Hepatocyte (in vitro differentiated cells): ENCODE measurements at regions not wholly inside any gene's neighbourhood (a gene's known extent, or its start where the extent isn't known, plus 50 kb on each side); places are given as distances from the start of the nearest gene placed in this dataset.

Source experiments
- DNase-seq: peaks from one replicate; pipeline ENCODE4 v3.0.0-alpha.2; 2016; ENCODE audit warnings: low spot score
- H2AFZ ChIP-seq: fragments of 200-600 bp; sonication (generic); 2 replicates; pipeline ENCODE4 v1.6.0; 2016; ENCODE audit warnings: antibody characterized with exemption, mild to moderate bottlenecking
- H3K27ac ChIP-seq: fragments of 200-600 bp; sonication (generic); 2 replicates; pipeline ENCODE4 v1.5.1; 2016; ENCODE audit warnings: mild to moderate bottlenecking
- H3K27me3 ChIP-seq: fragments of 200-600 bp; sonication (generic); 2 replicates; pipeline ENCODE4 v1.6.1; 2016
- H3K36me3 ChIP-seq: fragments of 200-600 bp; sonication (generic); replicated peaks from 2 replicates; pipeline ENCODE4 v1.5.1; 2016; ENCODE audit warnings: low read depth; ENCODE audit not compliant: insufficient read depth
- H3K4me1 ChIP-seq: fragments of 200-600 bp; sonication (generic); 2 replicates; pipeline ENCODE4 v1.5.1; 2016; ENCODE audit warnings: mild to moderate bottlenecking, moderate library complexity; ENCODE audit not compliant: insufficient read depth
- H3K4me2 ChIP-seq: fragments of 200-600 bp; sonication (generic); 2 replicates; pipeline ENCODE4 v1.6.0; 2016
- H3K4me3 ChIP-seq: fragments of 200-600 bp; sonication (generic); 2 replicates; pipeline ENCODE4 v1.5.1; 2016; ENCODE audit warnings: mild to moderate bottlenecking
- H3K79me2 ChIP-seq: fragments of 200-600 bp; sonication (generic); 2 replicates; pipeline ENCODE4 v1.6.0; 2017; ENCODE audit warnings: mild to moderate bottlenecking
- H3K9me2 ChIP-seq: fragments of 200-600 bp; sonication (generic); replicated peaks from 2 replicates; pipeline ENCODE4 v1.6.0; 2017; ENCODE audit warnings: mild to moderate bottlenecking; ENCODE audit not compliant: insufficient read depth
- H3K9me3 ChIP-seq: fragments of 200-600 bp; sonication (generic); 2 replicates; pipeline ENCODE4 v1.5.1; 2016; ENCODE audit warnings: low read depth, mild to moderate bottlenecking
- H4K20me1 ChIP-seq: fragments of 200-600 bp; sonication (generic); 2 replicates; pipeline ENCODE4 v1.6.0; 2016; ENCODE audit warnings: mild to moderate bottlenecking; ENCODE audit not compliant: insufficient read depth, poor library complexity, severe bottlenecking
- EZH2 ChIP-seq: fragments of 200-600 bp; sonication (generic); IDR thresholded peaks from 2 replicates; pipeline ENCODE4 v1.6.1; 2016; ENCODE audit warnings: antibody characterized with exemption, mild to moderate bottlenecking, borderline replicate concordance
- EZH2phosphoT487 ChIP-seq: fragments of 200-600 bp; sonication (generic); IDR thresholded peaks from one replicate; pipeline ENCODE4 v1.6.1; 2018; ENCODE audit warnings: antibody characterized with exemption, mild to moderate bottlenecking, low read depth, moderate library complexity; ENCODE audit not compliant: unreplicated experiment, severe bottlenecking
- WGBS: methylation state at CpG from one replicate; pipeline ENCODE4 v1.1.6; 2016; ENCODE audit warnings: low lambda C conversion rate; ENCODE audit errors: missing lambda C conversion rate; 5-methylcytosine and 5-hydroxymethylcytosine counted together
- TF ChIP-seq, protein P1 (sequence below): fragments of 200-600 bp; sonication (generic); IDR thresholded peaks from 2 replicates; pipeline ENCODE4 v1.5.1; 2016; ENCODE audit warnings: antibody characterized with exemption, mild to moderate bottlenecking; ENCODE audit not compliant: poor library complexity

DNA sequence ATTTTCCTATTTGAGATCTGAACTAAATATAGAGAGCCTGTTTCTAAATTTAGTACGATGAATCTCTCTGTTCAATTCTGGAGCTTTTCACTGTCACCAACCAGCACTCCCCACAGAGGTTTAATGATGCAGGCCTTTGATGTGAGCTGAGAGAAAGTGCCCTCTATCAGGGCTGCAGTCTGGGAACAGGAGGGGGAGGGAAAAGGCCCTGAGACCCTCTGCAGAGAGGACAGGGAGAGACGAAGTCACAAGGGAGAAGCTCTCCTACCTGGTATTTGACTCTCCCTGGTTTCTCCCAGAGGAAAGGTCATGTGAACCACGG lies 206.8 kb upstream of the SOX1 start:
- Histone ChIP-seq H3K9me3 (no peaks in the 10 kb centered on the region), H3K4me3 (no peak overlapping the region), H3K9me2 (no peaks in the 10 kb centered on the region), H3K27me3 (peaks cover 2% of the 10 kb centered on the region), H2AFZ (no peak overlapping the region), H4K20me1 (no peaks in the 10 kb centered on the region), H3K4me1 (no peaks in the 10 kb centered on the region), H3K36me3 (no peaks in the 10 kb centered on the region), H3K27ac (no peak overlapping the region), H3K79me2 (no peaks in the 10 kb centered on the region), H3K4me2 (no peak overlapping the region)
- no peak for DNase-seq
- 72% methylated on average over 3 of the region's 3 CpGs for WGBS
- no peak for TF ChIP-seq EZH2phosphoT487
- TF ChIP-seq EZH2: no peak
- TF ChIP-seq, protein P1, sequence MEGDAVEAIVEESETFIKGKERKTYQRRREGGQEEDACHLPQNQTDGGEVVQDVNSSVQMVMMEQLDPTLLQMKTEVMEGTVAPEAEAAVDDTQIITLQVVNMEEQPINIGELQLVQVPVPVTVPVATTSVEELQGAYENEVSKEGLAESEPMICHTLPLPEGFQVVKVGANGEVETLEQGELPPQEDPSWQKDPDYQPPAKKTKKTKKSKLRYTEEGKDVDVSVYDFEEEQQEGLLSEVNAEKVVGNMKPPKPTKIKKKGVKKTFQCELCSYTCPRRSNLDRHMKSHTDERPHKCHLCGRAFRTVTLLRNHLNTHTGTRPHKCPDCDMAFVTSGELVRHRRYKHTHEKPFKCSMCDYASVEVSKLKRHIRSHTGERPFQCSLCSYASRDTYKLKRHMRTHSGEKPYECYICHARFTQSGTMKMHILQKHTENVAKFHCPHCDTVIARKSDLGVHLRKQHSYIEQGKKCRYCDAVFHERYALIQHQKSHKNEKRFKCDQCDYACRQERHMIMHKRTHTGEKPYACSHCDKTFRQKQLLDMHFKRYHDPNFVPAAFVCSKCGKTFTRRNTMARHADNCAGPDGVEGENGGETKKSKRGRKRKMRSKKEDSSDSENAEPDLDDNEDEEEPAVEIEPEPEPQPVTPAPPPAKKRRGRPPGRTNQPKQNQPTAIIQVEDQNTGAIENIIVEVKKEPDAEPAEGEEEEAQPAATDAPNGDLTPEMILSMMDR: no peak

DNA sequence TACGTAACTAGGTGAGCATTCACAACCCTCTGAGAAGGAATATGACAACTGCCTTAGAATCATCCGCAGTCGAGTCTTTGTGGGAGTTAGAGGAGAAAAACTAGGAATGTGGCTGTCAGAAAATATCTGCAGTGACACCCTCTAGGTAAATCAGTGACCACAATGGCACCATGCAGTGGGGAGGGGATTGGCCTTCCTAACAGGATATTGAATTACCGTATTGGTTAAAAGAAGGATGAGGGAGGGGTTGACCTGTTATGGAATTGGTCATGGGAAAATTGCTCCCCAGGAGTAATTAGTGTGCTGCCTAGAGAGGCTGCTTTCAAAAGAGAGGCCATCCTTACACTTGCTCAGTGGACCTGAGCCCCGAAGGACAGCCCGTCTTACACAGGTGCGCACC lies 205.6 kb upstream of the SOX1 start:
- Histone ChIP-seq H3K27me3 (peaks cover 3% of the 10 kb centered on the region), H3K4me2 (no peak overlapping the region), H3K36me3 (no peaks in the 10 kb centered on the region), H3K4me3 (no peak overlapping the region), H3K9me2 (no peaks in the 10 kb centered on the region), H2AFZ (no peak overlapping the region), H3K27ac (no peak overlapping the region), H4K20me1 (no peaks in the 10 kb centered on the region), H3K9me3 (no peaks in the 10 kb centered on the region), H3K4me1 (no peaks in the 10 kb centered on the region), H3K79me2 (no peaks in the 10 kb centered on the region)
- TF ChIP-seq EZH2 (no peak), EZH2phosphoT487 (no peak)
- TF ChIP-seq, protein P1: no peak
- 93% methylated on average over 7 of the region's 7 CpGs for WGBS
- no peak for DNase-seq

DNA sequence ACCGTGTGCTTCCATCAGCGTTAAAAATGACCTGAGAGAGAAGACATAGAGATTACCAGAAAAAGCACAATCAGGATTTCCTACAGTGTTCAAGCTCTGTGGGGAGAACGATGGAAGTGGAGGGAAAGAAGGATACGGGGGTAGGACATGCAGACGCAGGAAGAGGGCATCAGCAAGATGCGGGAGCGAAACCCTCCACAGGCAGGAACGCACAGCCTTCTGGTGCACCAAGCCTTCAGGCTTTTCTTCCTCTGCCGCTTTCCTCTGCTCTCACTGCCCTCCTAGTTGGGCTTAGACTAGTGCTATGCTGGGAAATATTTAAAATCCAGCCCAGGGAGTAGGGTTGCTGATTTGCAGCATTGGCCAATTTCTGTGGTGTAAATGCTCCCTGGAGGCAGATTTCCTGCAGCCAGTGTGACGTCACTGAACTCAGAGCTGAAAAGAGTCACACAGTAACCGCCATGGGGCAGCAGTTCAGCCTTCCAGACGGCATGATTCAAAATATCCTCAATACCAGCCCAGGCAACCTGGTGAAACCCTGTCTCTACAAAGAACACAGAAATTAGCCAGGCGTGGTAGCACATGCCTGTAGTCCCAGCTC lies 205.1 kb upstream of the SOX1 start:
- H3K27me3 ChIP-seq: peaks cover 3% of the 10 kb centered on the region
- H3K9me2 ChIP-seq: no peaks in the 10 kb centered on the region
- H3K36me3 ChIP-seq: no peaks in the 10 kb centered on the region
- H3K4me3 ChIP-seq: no peak overlapping the region
- no peaks in the 10 kb centered on the region for H4K20me1 ChIP-seq
- no peaks in the 10 kb centered on the region for H3K79me2 ChIP-seq
- H3K27ac ChIP-seq: no peak overlapping the region
- DNase-seq: no peak
- TF ChIP-seq, protein P1: no peak
- no peak for TF ChIP-seq EZH2phosphoT487
- TF ChIP-seq EZH2: no peak
- no peak overlapping the region for H2AFZ ChIP-seq
- H3K4me1 ChIP-seq: no peaks in the 10 kb centered on the region
- WGBS: 89% methylated on average over 13 of the region's 13 CpGs
- no peaks in the 10 kb centered on the region for H3K9me3 ChIP-seq
- no peak overlapping the region for H3K4me2 ChIP-seq
